HepG2 (cell line): ENCODE measurements at regions not wholly inside any gene's neighbourhood (a gene's known extent, or its start where the extent isn't known, plus 50 kb on each side); places are given as distances from the start of the nearest gene placed in this dataset.

Experiments used
- ATAC-seq: fragments of 200-7000 bp; cut with Tn5 transposase; 3 replicates; pipeline ENCODE4 v1.9.1; 2020; ENCODE audit warnings: mild to moderate bottlenecking, moderate library complexity
- BruUV-seq: library from RNA; stranded (reverse); fragments of 400-500 nt; replicated peaks from 2 replicates; lab custom pipeline; 2021; lab: Mats Ljungman, UMichigan
- CTCF ChIA-PET: fragments of 300-600 bp; formaldehyde crosslinking; extraction: SDS; loops from one replicate; lab custom pipeline; 2021; ENCODE audit warnings: low total read pairs, inconsistent platforms, low intra/inter-chr PET ratio; lab: Yijun Ruan, JAX
- POLR2A ChIA-PET: fragments of 350-600 bp; sonication (Branson Sonifier 250); formaldehyde crosslinking; loops from one replicate; lab custom pipeline; 2020; ENCODE audit warnings: antibody characterized with exemption, inconsistent platforms; lab: Yijun Ruan, JAX
- DNase-seq: peaks from one replicate; pipeline ENCODE4 v3.0.0-alpha.2; 2015; ENCODE audit warnings: low spot score
- FAIRE-seq: peaks from 3 replicates; lab custom pipeline; 2011; peaks lifted over from hg19 to GRCh38; lab: Jason Lieb, UNC
- H2AFZ ChIP-seq: one replicate; pipeline ENCODE4 v1.6.1; 2011; ENCODE audit warnings: low read length, inconsistent platforms
- H3K27ac ChIP-seq: fragments of 300-600 bp; 3 replicates; pipeline ENCODE4 v1.8.0; 2011; ENCODE audit warnings: mixed run types, mild to moderate bottlenecking, mixed read lengths, low read length, inconsistent platforms; ENCODE audit not compliant: insufficient read depth; ENCODE audit errors: extremely low read length
- H3K27me3 ChIP-seq, 2 experiments: fragments of 200-600 bp in 1 of 2; 2 replicates in 1 of 2; 3 replicates in 1 of 2; pipeline versions ENCODE4 v1.6.0 to v1.8.0; 2011; ENCODE audit warnings: low read length in 2 of 2, mild to moderate bottlenecking in 2 of 2, moderate library complexity in 2 of 2, inconsistent platforms in 1 of 2; ENCODE audit not compliant: insufficient read depth in 2 of 2, control insufficient read depth in 1 of 2
- H3K36me3 ChIP-seq, 2 experiments: fragments of 200-600 bp in 1 of 2; replicated peaks in 1 of 2; 2 replicates in 1 of 2; 3 replicates in 1 of 2; pipeline versions ENCODE4 v1.5.1 to v1.8.0; 2011; ENCODE audit warnings: low read length in 2 of 2, inconsistent platforms in 1 of 2; ENCODE audit not compliant: insufficient read depth in 2 of 2, control insufficient read depth in 1 of 2
- H3K4me1 ChIP-seq: 2 replicates; pipeline ENCODE4 v1.5.1; 2012; ENCODE audit warnings: low read length, inconsistent platforms; ENCODE audit not compliant: insufficient read depth
- H3K4me2 ChIP-seq: 2 replicates; pipeline ENCODE4 v1.6.0; 2011; ENCODE audit warnings: low read depth, low read length, inconsistent platforms
- H3K4me3 ChIP-seq, 3 experiments: fragments of 200-600 bp in 1 of 3; sonication (generic), shearing (Covaris generic) in 1 of 3; replicated peaks in 1 of 3; 2 replicates each; pipeline ENCODE4 v1.5.1; 2011 to 2016; ENCODE audit warnings: low read length in 3 of 3, inconsistent platforms in 2 of 3, low read depth in 2 of 3, mild to moderate bottlenecking in 2 of 3, control low read depth in 1 of 3, mixed read lengths in 1 of 3; ENCODE audit not compliant: insufficient read depth in 1 of 3
- H3K79me2 ChIP-seq: one replicate; pipeline ENCODE4 v1.6.1; 2011; ENCODE audit warnings: low read length, inconsistent platforms; ENCODE audit not compliant: insufficient read depth
- H3K9ac ChIP-seq: 2 replicates; pipeline ENCODE4 v1.6.0; 2011; ENCODE audit warnings: mild to moderate bottlenecking, low read depth, low read length, inconsistent platforms; ENCODE audit not compliant: insufficient read depth
- H3K9me3 ChIP-seq: 2 replicates; pipeline ENCODE4 v1.5.1; 2012; ENCODE audit warnings: mild to moderate bottlenecking, low read length
- H4K20me1 ChIP-seq: 2 replicates; pipeline ENCODE4 v1.6.0; 2011; ENCODE audit warnings: inconsistent platforms, mild to moderate bottlenecking, low read length, moderate library complexity; ENCODE audit not compliant: insufficient read depth
- ADNP ChIP-seq: sonication (generic); formaldehyde crosslinking; IDR thresholded peaks from 2 replicates; pipeline ENCODE4 v1.4.0; 2020; ENCODE audit warnings: missing genetic modification reagents
- CENPX ChIP-seq: sonication (generic); formaldehyde crosslinking; IDR thresholded peaks from 2 replicates; pipeline ENCODE4 v1.9.0; 2021; ENCODE audit warnings: mild to moderate bottlenecking, missing genetic modification reagents, moderate library complexity
- EZH2 ChIP-seq: conservative IDR thresholded peaks from 2 replicates; pipeline ENCODE4 v1.6.1; 2012; ENCODE audit warnings: mild to moderate bottlenecking, low read depth, low read length, moderate library complexity
- HOXA9 ChIP-seq: sonication (generic); formaldehyde crosslinking; IDR thresholded peaks from 2 replicates; pipeline ENCODE4 v1.8.1; 2022; ENCODE audit warnings: missing genetic modification reagents, mild to moderate bottlenecking, moderate library complexity, borderline replicate concordance
- MAFF ChIP-seq: IDR thresholded peaks from 2 replicates; pipeline ENCODE4 v1.6.1; 2011; ENCODE audit warnings: low read depth, low read length, improper control_type of control experiment
- MTF2 ChIP-seq: sonication (generic); formaldehyde crosslinking; IDR thresholded peaks from 2 replicates; pipeline ENCODE4 v1.5.0; 2020; ENCODE audit warnings: missing genetic modification reagents, borderline replicate concordance
- NAIF1 ChIP-seq: sonication (generic); formaldehyde crosslinking; IDR thresholded peaks from 2 replicates; pipeline ENCODE4 v1.5.0; 2020; ENCODE audit warnings: mild to moderate bottlenecking, missing genetic modification reagents, borderline replicate concordance
- SOX5 ChIP-seq: IDR thresholded peaks from 2 replicates; pipeline ENCODE4 v1.6.1; 2016; ENCODE audit warnings: borderline replicate concordance
- SPEN ChIP-seq: sonication (generic); formaldehyde crosslinking; IDR thresholded peaks from 2 replicates; pipeline ENCODE4 v1.5.1; 2020; ENCODE audit warnings: low read depth, mild to moderate bottlenecking, missing genetic modification reagents
- ZNF232 ChIP-seq: sonication (generic); formaldehyde crosslinking; IDR thresholded peaks from 2 replicates; pipeline ENCODE4 v1.4.0; 2020; ENCODE audit warnings: missing genetic modification reagents, borderline replicate concordance
- ZNF484 ChIP-seq: sonication (generic); formaldehyde crosslinking; IDR thresholded peaks from 2 replicates; pipeline ENCODE4 v1.5.1; 2020; ENCODE audit warnings: mild to moderate bottlenecking, low read depth, missing genetic modification reagents, borderline replicate concordance
- ZNF619 ChIP-seq: sonication (generic); formaldehyde crosslinking; IDR thresholded peaks from 2 replicates; pipeline ENCODE4 v1.4.0; 2020; ENCODE audit warnings: mild to moderate bottlenecking, missing genetic modification reagents
- ZNF703 ChIP-seq: sonication (generic); formaldehyde crosslinking; IDR thresholded peaks from 2 replicates; pipeline ENCODE4 v1.5.1; 2020; ENCODE audit warnings: missing genetic modification reagents, mild to moderate bottlenecking, moderate library complexity, borderline replicate concordance
- ZNF724P ChIP-seq: sonication (generic); formaldehyde crosslinking; IDR thresholded peaks from 2 replicates; pipeline ENCODE4 v1.8.0; 2022; ENCODE audit warnings: missing genetic modification reagents, borderline replicate concordance
- ZNF775 ChIP-seq: sonication (generic); formaldehyde crosslinking; IDR thresholded peaks from 2 replicates; pipeline ENCODE4 v1.4.0; 2020; ENCODE audit warnings: missing genetic modification reagents, mild to moderate bottlenecking, moderate library complexity, borderline replicate concordance
- WGBS: methylation state at CpG from one replicate; pipeline ENCODE4 v1.1.6; 2017; ENCODE audit warnings: low lambda C conversion rate; 5-methylcytosine and 5-hydroxymethylcytosine counted together
- in situ Hi-C: cut with HindIII; loops from 2 replicates; pipeline ENCODE4 v1.10.0; 2017; ENCODE audit warnings: low pct_unique_long_range_greater_than_20kb; ENCODE audit not compliant: extremely low pct_ligation_motif_present
- intact Hi-C: fragments of 100-400 bp; cut with micrococcal nuclease; formaldehyde crosslinking; loops from one replicate; pipeline ENCODE4 v1.10.0; 2022; ENCODE audit not compliant: unreplicated experiment
- TF ChIP-seq, protein P1 (sequence below): sonication (generic); formaldehyde crosslinking; IDR thresholded peaks from 2 replicates; pipeline ENCODE4 v1.9.0; 2022; ENCODE audit warnings: low read depth, missing genetic modification reagents
- TF ChIP-seq, protein P2 (sequence below): sonication (generic); formaldehyde crosslinking; IDR thresholded peaks from 2 replicates; pipeline ENCODE4 v1.4.0; 2020; ENCODE audit warnings: low read depth, mild to moderate bottlenecking, missing genetic modification reagents

DNA sequence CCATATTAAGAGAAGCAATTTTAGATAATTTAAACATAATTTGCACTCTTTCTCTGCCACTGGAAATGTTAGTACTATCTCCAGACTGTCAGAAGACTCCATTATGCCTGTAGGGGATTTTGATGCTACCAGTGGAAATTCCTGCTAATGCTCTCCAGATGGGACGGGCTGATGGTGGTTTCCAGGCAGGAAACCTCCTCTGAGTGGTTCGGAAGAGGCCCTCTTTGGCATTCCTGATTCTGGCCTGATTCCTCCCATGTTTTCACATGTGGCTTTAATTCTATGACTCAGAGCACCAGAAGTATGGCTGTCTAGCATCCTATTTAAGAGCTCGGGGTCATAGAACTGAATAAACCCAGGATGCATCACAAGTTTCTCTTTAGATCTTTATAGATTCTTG, 70.9 kb upstream of the ST6GAL2 start:
- POLR2A ChIA-PET = no interaction called here
- H3K4me2 ChIP-seq = no peak overlapping the region
- BruUV-seq = no TSS peak
- 0% methylated on average over 3 of the region's 3 CpGs for WGBS
- intact Hi-C loops = no loop called here
- in situ Hi-C loops = no loop called here
- no peak overlapping the region for H2AFZ ChIP-seq
- FAIRE-seq (no peak), DNase-seq (no peak), ATAC-seq (no peak)
- no peak overlapping the region for H3K27ac ChIP-seq
- CTCF ChIA-PET = no interaction called here
- no peaks in the 10 kb centered on the region for H4K20me1 ChIP-seq
- no peaks in the 10 kb centered on the region for H3K9me3 ChIP-seq
- H3K9ac ChIP-seq = no peak overlapping the region
- no peaks in the 10 kb centered on the region for H3K36me3 ChIP-seq
- no peak for TF ChIP-seq MTF2 (CRISPR knock-in tag)
- no peak for TF ChIP-seq EZH2
- TF ChIP-seq ZNF724P (CRISPR knock-in tag) = no peak
- TF ChIP-seq, protein P1, sequence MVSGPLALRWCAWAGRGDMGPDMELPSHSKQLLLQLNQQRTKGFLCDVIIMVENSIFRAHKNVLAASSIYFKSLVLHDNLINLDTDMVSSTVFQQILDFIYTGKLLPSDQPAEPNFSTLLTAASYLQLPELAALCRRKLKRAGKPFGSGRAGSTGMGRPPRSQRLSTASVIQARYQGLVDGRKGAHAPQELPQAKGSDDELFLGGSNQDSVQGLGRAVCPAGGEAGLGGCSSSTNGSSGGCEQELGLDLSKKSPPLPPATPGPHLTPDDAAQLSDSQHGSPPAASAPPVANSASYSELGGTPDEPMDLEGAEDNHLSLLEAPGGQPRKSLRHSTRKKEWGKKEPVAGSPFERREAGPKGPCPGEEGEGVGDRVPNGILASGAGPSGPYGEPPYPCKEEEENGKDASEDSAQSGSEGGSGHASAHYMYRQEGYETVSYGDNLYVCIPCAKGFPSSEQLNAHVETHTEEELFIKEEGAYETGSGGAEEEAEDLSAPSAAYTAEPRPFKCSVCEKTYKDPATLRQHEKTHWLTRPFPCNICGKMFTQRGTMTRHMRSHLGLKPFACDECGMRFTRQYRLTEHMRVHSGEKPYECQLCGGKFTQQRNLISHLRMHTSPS (CRISPR knock-in tag) = no peak
- TF ChIP-seq, protein P2, sequence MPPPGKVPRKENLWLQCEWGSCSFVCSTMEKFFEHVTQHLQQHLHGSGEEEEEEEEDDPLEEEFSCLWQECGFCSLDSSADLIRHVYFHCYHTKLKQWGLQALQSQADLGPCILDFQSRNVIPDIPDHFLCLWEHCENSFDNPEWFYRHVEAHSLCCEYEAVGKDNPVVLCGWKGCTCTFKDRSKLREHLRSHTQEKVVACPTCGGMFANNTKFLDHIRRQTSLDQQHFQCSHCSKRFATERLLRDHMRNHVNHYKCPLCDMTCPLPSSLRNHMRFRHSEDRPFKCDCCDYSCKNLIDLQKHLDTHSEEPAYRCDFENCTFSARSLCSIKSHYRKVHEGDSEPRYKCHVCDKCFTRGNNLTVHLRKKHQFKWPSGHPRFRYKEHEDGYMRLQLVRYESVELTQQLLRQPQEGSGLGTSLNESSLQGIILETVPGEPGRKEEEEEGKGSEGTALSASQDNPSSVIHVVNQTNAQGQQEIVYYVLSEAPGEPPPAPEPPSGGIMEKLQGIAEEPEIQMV (CRISPR knock-in tag) = no peak
- TF ChIP-seq NAIF1 (CRISPR knock-in tag) = no peak
- TF ChIP-seq SOX5 (CRISPR knock-in tag) = no peak
- no peak for TF ChIP-seq MAFF
- TF ChIP-seq ZNF484 (CRISPR knock-in tag) = no peak
- no peak for TF ChIP-seq SPEN (CRISPR knock-in tag)
- TF ChIP-seq ZNF619 (CRISPR knock-in tag) = no peak
- no peak for TF ChIP-seq ZNF232 (CRISPR knock-in tag)
- TF ChIP-seq ZNF775 = no peak
- no peak for TF ChIP-seq CENPX (CRISPR knock-in tag)
- TF ChIP-seq HOXA9 = no peak
- TF ChIP-seq ADNP (CRISPR knock-in tag) = no peak
- no peak for TF ChIP-seq ZNF703
- H3K27me3 ChIP-seq = no peaks in the 10 kb centered on the region
- H3K4me1 ChIP-seq = no peaks in the 10 kb centered on the region
- no peak overlapping the region for H3K4me3 ChIP-seq
- no peaks in the 10 kb centered on the region for H3K79me2 ChIP-seq
